ENCODE measurements at regions not wholly inside any gene's neighbourhood (a gene's known extent, or its start where the extent isn't known, plus 50 kb on each side); places are given as distances from the start of the nearest gene placed in this dataset.

- POLR2A ChIA-PET, result no interaction called here
- TF ChIP-seq ZNF214 (tag by site-specific recombination; IDR thresholded peaks at IDR 0.05; ENCODE audit: borderline replicate concordance) (no peak), ZNF571 (tag by site-specific recombination; IDR thresholded peaks at IDR 0.05) (no peak), ZFP3 (tag by site-specific recombination; IDR thresholded peaks at IDR 0.05; ENCODE audit: low read depth) (no peak), ZNF777 (tag by site-specific recombination; IDR thresholded peaks at IDR 0.05; ENCODE audit: borderline replicate concordance) (no peak), ZNF221 (tag by site-specific recombination; IDR thresholded peaks at IDR 0.05; ENCODE audit: borderline replicate concordance) (no peak)
- Histone ChIP-seq H3K36me3 (ENCODE audit: control insufficient read depth in 2 of 2, insufficient read depth in 1 of 2, low read length in 2 of 2) (no peaks in the 10 kb centered on the region), H3K4me1 (ENCODE audit: control insufficient read depth, insufficient read depth, low read length) (no peaks in the 10 kb centered on the region), H3K27ac (ENCODE audit: extremely low read depth, low read depth, low read length) (no peak overlapping the region), H3K9me3 (ENCODE audit: control insufficient read depth, insufficient read depth, low read depth, low read length) (no peaks in the 10 kb centered on the region), H3K4me3 (ENCODE audit: low read depth, low read length) (no peak overlapping the region)
- CTCF ChIA-PET, result no interaction called here
Measured at GRCh38 chr3:76161856-76162255, 376.5 kb upstream of the ZNF717 start.

GRCh38 chr3:76171647-76172046 lies 386.3 kb upstream of the ZNF717 start:
- ChIA-PET CTCF (no interaction called here), POLR2A (no interaction called here)
- Histone ChIP-seq H3K9me3 (ENCODE audit: control insufficient read depth, insufficient read depth, low read depth, low read length) (no peaks in the 10 kb centered on the region), H3K36me3 (ENCODE audit: control insufficient read depth in 2 of 2, insufficient read depth in 1 of 2, low read length in 2 of 2) (no peaks in the 10 kb centered on the region), H3K4me1 (ENCODE audit: control insufficient read depth, insufficient read depth, low read length) (no peaks in the 10 kb centered on the region), H3K4me3 (ENCODE audit: low read depth, low read length) (no peak overlapping the region), H3K27ac (ENCODE audit: extremely low read depth, low read depth, low read length) (no peak overlapping the region)
- no peak for TF ChIP-seq ZNF114 (tag by site-specific recombination; IDR thresholded peaks at IDR 0.05)
- TF ChIP-seq INSM2 (tag by site-specific recombination; IDR thresholded peaks at IDR 0.05), result no peak
- no peak for TF ChIP-seq ZBTB1 (tag by site-specific recombination; IDR thresholded peaks at IDR 0.05)
- TF ChIP-seq ZNF202 (tag by site-specific recombination; IDR thresholded peaks at IDR 0.05; ENCODE audit: borderline replicate concordance), result no peak
- no peak for TF ChIP-seq ZBTB17 (tag by site-specific recombination; IDR thresholded peaks at IDR 0.05)
- TF ChIP-seq ZNF10 (tag by site-specific recombination; IDR thresholded peaks at IDR 0.05), result no peak
- no peak for TF ChIP-seq ZNF214 (tag by site-specific recombination; IDR thresholded peaks at IDR 0.05; ENCODE audit: borderline replicate concordance)
- no peak for TF ChIP-seq ZNF518A (tag by site-specific recombination; conservative IDR thresholded peaks at IDR 0.05; ENCODE audit: low read depth)
- no peak for TF ChIP-seq ZBTB8A (tag by site-specific recombination; IDR thresholded peaks at IDR 0.05)
- TF ChIP-seq ATF2 (tag by site-specific recombination; IDR thresholded peaks at IDR 0.05; ENCODE audit: low read depth), result no peak
- TF ChIP-seq ZNF488 (tag by site-specific recombination; IDR thresholded peaks at IDR 0.05), result no peak
- TF ChIP-seq SALL2 (tag by site-specific recombination; IDR thresholded peaks at IDR 0.05; ENCODE audit: borderline replicate concordance), result no peak
- no peak for TF ChIP-seq BCL6B (tag by site-specific recombination; IDR thresholded peaks at IDR 0.05)
- no peak for TF ChIP-seq ZBTB20 (tag by site-specific recombination; IDR thresholded peaks at IDR 0.05)
- no peak for TF ChIP-seq RBAK (tag by site-specific recombination; IDR thresholded peaks at IDR 0.05)
- TF ChIP-seq ZNF707 (tag by site-specific recombination; IDR thresholded peaks at IDR 0.05), result no peak
- TF ChIP-seq YY1 (tag by site-specific recombination; IDR thresholded peaks at IDR 0.05), result no peak
- no peak for TF ChIP-seq ZNF19 (tag by site-specific recombination; IDR thresholded peaks at IDR 0.05; ENCODE audit: low read depth)
- no peak for TF ChIP-seq SP3 (tag by site-specific recombination; IDR thresholded peaks at IDR 0.05)
- no peak for TF ChIP-seq ZNF600 (tag by site-specific recombination; IDR thresholded peaks at IDR 0.05)
